Ishikawa (cell line): ENCODE measurements at regions not wholly inside any gene's neighbourhood (a gene's known extent, or its start where the extent isn't known, plus 50 kb on each side); places are given as distances from the start of the nearest gene placed in this dataset.

Experiments used
- CEBPB ChIP-seq: IDR thresholded peaks from 2 replicates; pipeline ENCODE4 v1.6.1; 2012
- CREB1 ChIP-seq: IDR thresholded peaks from 2 replicates; pipeline ENCODE4 v1.6.1; 2012; ENCODE audit warnings: low read depth
- EGR1 ChIP-seq: IDR thresholded peaks from 2 replicates; pipeline ENCODE4 v1.6.1; 2012
- EP300 ChIP-seq: IDR thresholded peaks from 2 replicates; pipeline ENCODE4 v1.6.1; 2012; ENCODE audit warnings: borderline replicate concordance
- MAX ChIP-seq: IDR thresholded peaks from 2 replicates; pipeline ENCODE4 v1.6.1; 2012
- NFIC ChIP-seq: IDR thresholded peaks from 2 replicates; pipeline ENCODE4 v1.6.1; 2012
- RAD21 ChIP-seq: IDR thresholded peaks from 2 replicates; pipeline ENCODE4 v1.6.1; 2012; ENCODE audit warnings: low read depth
- REST ChIP-seq: IDR thresholded peaks from 2 replicates; pipeline ENCODE4 v1.6.1; 2012; ENCODE audit warnings: low read depth, mild to moderate bottlenecking
- TAF1 ChIP-seq: IDR thresholded peaks from 2 replicates; pipeline ENCODE4 v1.6.1; 2012; ENCODE audit warnings: low read depth, mild to moderate bottlenecking
- USF1 ChIP-seq: IDR thresholded peaks from 2 replicates; pipeline ENCODE4 v1.6.1; 2012
- YY1 ChIP-seq: IDR thresholded peaks from 2 replicates; pipeline ENCODE4 v1.6.1; 2012; ENCODE audit warnings: low read depth
- ZBTB7A ChIP-seq: IDR thresholded peaks from 2 replicates; pipeline ENCODE4 v1.6.1; 2012; ENCODE audit warnings: low read depth

- TF ChIP-seq RAD21 (no peak), YY1 (no peak), CREB1 (no peak), MAX (no peak), EP300 (no peak), TAF1 (no peak), CEBPB (no peak), REST (no peak), USF1 (no peak), EGR1 (no peak), NFIC (no peak), ZBTB7A (no peak)
Measured at GRCh38 chr18:75131381-75132000, 77.4 kb downstream of the PTGR3 start.
